SK-N-SH treated with all-trans-retinoic acid at 6 μM for 48 hours (cell line): ENCODE measurements at regions not wholly inside any gene's neighbourhood (a gene's known extent, or its start where the extent isn't known, plus 50 kb on each side); places are given as distances from the start of the nearest gene placed in this dataset.

ENCODE experiments used
- ATAC-seq: fragments of 200-7000 bp; cut with Tn5 transposase; 3 replicates; pipeline ENCODE4 v1.9.1; 2020; ENCODE audit warnings: mild to moderate bottlenecking, moderate library complexity
- ARNTL ChIP-seq: fragments of 450-650 bp; formaldehyde crosslinking; IDR thresholded peaks from 2 replicates; pipeline ENCODE4 v1.5.0; 2020; ENCODE audit warnings: low read depth, mild to moderate bottlenecking, moderate library complexity, borderline replicate concordance
- BACH2 ChIP-seq: fragments of 250-450 bp; sonication (Bioruptor Pico); IDR thresholded peaks from 2 replicates; pipeline ENCODE4 v1.9.0; 2021; ENCODE audit warnings: mild to moderate bottlenecking, borderline replicate concordance
- CSDC2 ChIP-seq: fragments of 250-450 bp; sonication (Bioruptor Pico); IDR thresholded peaks from 2 replicates; pipeline ENCODE4 v1.5.0; 2020; ENCODE audit warnings: mild to moderate bottlenecking, moderate library complexity
- CSRNP3 ChIP-seq: fragments of 250-450 bp; sonication (Bioruptor Pico); IDR thresholded peaks from 2 replicates; pipeline ENCODE4 v1.5.1; 2021; ENCODE audit warnings: mild to moderate bottlenecking, moderate library complexity
- ESRRG ChIP-seq: fragments of 250-450 bp; sonication (Bioruptor Pico); IDR thresholded peaks from 2 replicates; pipeline ENCODE4 v1.6.1; 2021; ENCODE audit warnings: mild to moderate bottlenecking
- GLIS3 ChIP-seq: fragments of 250-450 bp; sonication (Bioruptor Pico); IDR thresholded peaks from 2 replicates; pipeline ENCODE4 v1.5.0; 2020; ENCODE audit warnings: mild to moderate bottlenecking, moderate library complexity
- ISL1 ChIP-seq: fragments of 250-450 bp; sonication (Bioruptor Pico); IDR thresholded peaks from 2 replicates; pipeline ENCODE4 v2.1.2; 2022; ENCODE audit warnings: mild to moderate bottlenecking, moderate library complexity
- OSR1 ChIP-seq: fragments of 250-450 bp; sonication (Bioruptor Pico); IDR thresholded peaks from 2 replicates; pipeline ENCODE4 v1.8.0; 2022; ENCODE audit warnings: moderate library complexity, mild to moderate bottlenecking, inconsistent platforms
- PATZ1 ChIP-seq: fragments of 250-450 bp; sonication (Bioruptor Pico); IDR thresholded peaks from 2 replicates; pipeline ENCODE4 v1.8.0; 2020; ENCODE audit warnings: mild to moderate bottlenecking, moderate library complexity, borderline replicate concordance
- POU6F1 ChIP-seq: fragments of 250-450 bp; sonication (Bioruptor Pico); IDR thresholded peaks from 2 replicates; pipeline ENCODE4 v1.8.0; 2021; ENCODE audit warnings: low read depth, mild to moderate bottlenecking, moderate library complexity, borderline replicate concordance
- PPARA ChIP-seq: fragments of 250-450 bp; sonication (Bioruptor Pico); IDR thresholded peaks from 2 replicates; pipeline ENCODE4 v1.5.0; 2020; ENCODE audit warnings: mild to moderate bottlenecking, borderline replicate concordance
- RARB ChIP-seq: fragments of 250-450 bp; sonication (Bioruptor Pico); IDR thresholded peaks from 2 replicates; pipeline ENCODE4 v1.8.0; 2021; ENCODE audit warnings: mild to moderate bottlenecking, moderate library complexity
- SNAI2 ChIP-seq: fragments of 250-450 bp; sonication (Bioruptor Pico); IDR thresholded peaks from 2 replicates; pipeline ENCODE4 v1.5.0; 2020; ENCODE audit warnings: mild to moderate bottlenecking, moderate library complexity
- TCF4 ChIP-seq: fragments of 250-450 bp; sonication (Bioruptor Pico); IDR thresholded peaks from 2 replicates; pipeline ENCODE4 v1.8.0; 2021; ENCODE audit warnings: mild to moderate bottlenecking, moderate library complexity, borderline replicate concordance
- TOX ChIP-seq: fragments of 250-450 bp; sonication (Bioruptor Pico); IDR thresholded peaks from 2 replicates; pipeline ENCODE4 v1.8.0; 2021; ENCODE audit warnings: mild to moderate bottlenecking, moderate library complexity, borderline replicate concordance
- TSHZ2 ChIP-seq: fragments of 250-450 bp; sonication (Bioruptor Pico); IDR thresholded peaks from 2 replicates; pipeline ENCODE4 v1.5.0; 2020; ENCODE audit warnings: mild to moderate bottlenecking, moderate library complexity
- ZC3H10 ChIP-seq: fragments of 250-450 bp; sonication (Bioruptor Pico); IDR thresholded peaks from 2 replicates; pipeline ENCODE4 v1.5.1; 2021; ENCODE audit warnings: mild to moderate bottlenecking, moderate library complexity
- ZFP3 ChIP-seq: fragments of 250-450 bp; sonication (Bioruptor Pico); IDR thresholded peaks from 2 replicates; pipeline ENCODE4 v1.5.0; 2020; ENCODE audit warnings: mild to moderate bottlenecking, moderate library complexity
- ZFP30 ChIP-seq: fragments of 450-650 bp; formaldehyde crosslinking; IDR thresholded peaks from 2 replicates; pipeline ENCODE4 v1.5.0; 2022; ENCODE audit warnings: mild to moderate bottlenecking, moderate library complexity
- ZNF565 ChIP-seq: fragments of 450-650 bp; formaldehyde crosslinking; conservative IDR thresholded peaks from 2 replicates; pipeline ENCODE4 v1.5.0; 2020; ENCODE audit warnings: low read depth, mild to moderate bottlenecking, moderate library complexity
- ZNF70 ChIP-seq: fragments of 450-650 bp; formaldehyde crosslinking; IDR thresholded peaks from 2 replicates; pipeline ENCODE4 v1.5.0; 2020; ENCODE audit warnings: mild to moderate bottlenecking, moderate library complexity
- ZNF8 ChIP-seq: fragments of 450-650 bp; formaldehyde crosslinking; IDR thresholded peaks from 2 replicates; pipeline ENCODE4 v1.5.0; 2020; ENCODE audit warnings: mild to moderate bottlenecking, moderate library complexity

- TF ChIP-seq ESRRG, result no peak
- TF ChIP-seq PATZ1 (CRISPR knock-in tag), result no peak
- TF ChIP-seq ZNF70, result no peak
- no peak for ATAC-seq
Measured at GRCh38 chr7:63073736-63074135, 924.9 kb upstream of the ZNF722 start.

GRCh38 chr7:63077841-63078240, 920.8 kb upstream of the ZNF722 start:
- no peak for ATAC-seq
- TF ChIP-seq ZNF8 (CRISPR knock-in tag) (no peak), SNAI2 (no peak), GLIS3 (no peak), PATZ1 (CRISPR knock-in tag) (no peak), PPARA (CRISPR knock-in tag) (no peak), ZC3H10 (CRISPR knock-in tag) (no peak), CSRNP3 (no peak), BACH2 (no peak), TSHZ2 (CRISPR knock-in tag) (no peak), RARB (no peak), ZFP30 (CRISPR knock-in tag) (no peak), ZNF565 (CRISPR knock-in tag) (no peak), OSR1 (no peak), TCF4 (no peak)

- TF ChIP-seq TOX (no peak), POU6F1 (CRISPR knock-in tag) (no peak), ZFP3 (CRISPR knock-in tag) (no peak), CSDC2 (CRISPR knock-in tag) (no peak), PATZ1 (CRISPR knock-in tag) (no peak), ISL1 (CRISPR knock-in tag) (no peak), GLIS3 (no peak), CSRNP3 (no peak), ARNTL (no peak), ZNF70 (no peak)
- TF ChIP-seq, all 23 proteins: peak for 0
- no peak for ATAC-seq
Measured at GRCh38 chr7:63080406-63080805, 918.2 kb upstream of the ZNF722 start.
